ENCODE measurements at regions not wholly inside any gene's neighbourhood (a gene's known extent, or its start where the extent isn't known, plus 50 kb on each side); places are given as distances from the start of the nearest gene placed in this dataset.

DNA sequence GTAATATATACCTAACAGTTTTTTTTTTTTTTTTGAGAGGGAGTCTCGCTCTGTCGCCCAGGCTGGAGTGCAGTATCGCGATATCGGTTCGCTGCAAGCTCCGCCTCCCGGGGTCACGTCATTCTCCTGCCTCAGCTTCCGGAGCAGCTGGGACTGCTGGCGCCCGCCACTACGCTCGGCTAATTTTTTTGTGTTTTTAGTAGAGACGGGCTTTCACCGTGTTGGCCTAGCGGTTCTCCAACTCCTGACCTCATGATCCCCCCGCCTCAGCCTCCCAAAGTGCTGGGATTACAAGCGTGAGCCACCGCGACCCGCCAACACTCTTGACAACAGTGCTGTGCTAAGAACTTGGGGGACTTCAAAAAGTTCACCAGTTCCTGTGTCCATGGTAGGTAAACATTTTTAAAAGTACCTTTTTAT lies 63.5 kb downstream of the FOXG1 start:
- TF ChIP-seq YY1 (IDR thresholded peaks at IDR 0.05; ENCODE audit: low read depth) (no peak), FOXM1 (IDR thresholded peaks at IDR 0.05; ENCODE audit: borderline replicate concordance, low read depth) (no peak), EP300 (IDR thresholded peaks at IDR 0.05; ENCODE audit: borderline replicate concordance) (no peak), TAF1 (IDR thresholded peaks at IDR 0.05; ENCODE audit: low read depth) (no peak), CEBPB (IDR thresholded peaks at IDR 0.05) (no peak), NFIC (IDR thresholded peaks at IDR 0.05) (no peak), ZBTB7A (IDR thresholded peaks at IDR 0.05; ENCODE audit: low read depth) (no peak), CREB1 (IDR thresholded peaks at IDR 0.05; ENCODE audit: low read depth) (no peak), RAD21 (IDR thresholded peaks at IDR 0.05; ENCODE audit: low read depth) (no peak), EGR1 (IDR thresholded peaks at IDR 0.05) (no peak)
- TF ChIP-seq, protein P1, sequence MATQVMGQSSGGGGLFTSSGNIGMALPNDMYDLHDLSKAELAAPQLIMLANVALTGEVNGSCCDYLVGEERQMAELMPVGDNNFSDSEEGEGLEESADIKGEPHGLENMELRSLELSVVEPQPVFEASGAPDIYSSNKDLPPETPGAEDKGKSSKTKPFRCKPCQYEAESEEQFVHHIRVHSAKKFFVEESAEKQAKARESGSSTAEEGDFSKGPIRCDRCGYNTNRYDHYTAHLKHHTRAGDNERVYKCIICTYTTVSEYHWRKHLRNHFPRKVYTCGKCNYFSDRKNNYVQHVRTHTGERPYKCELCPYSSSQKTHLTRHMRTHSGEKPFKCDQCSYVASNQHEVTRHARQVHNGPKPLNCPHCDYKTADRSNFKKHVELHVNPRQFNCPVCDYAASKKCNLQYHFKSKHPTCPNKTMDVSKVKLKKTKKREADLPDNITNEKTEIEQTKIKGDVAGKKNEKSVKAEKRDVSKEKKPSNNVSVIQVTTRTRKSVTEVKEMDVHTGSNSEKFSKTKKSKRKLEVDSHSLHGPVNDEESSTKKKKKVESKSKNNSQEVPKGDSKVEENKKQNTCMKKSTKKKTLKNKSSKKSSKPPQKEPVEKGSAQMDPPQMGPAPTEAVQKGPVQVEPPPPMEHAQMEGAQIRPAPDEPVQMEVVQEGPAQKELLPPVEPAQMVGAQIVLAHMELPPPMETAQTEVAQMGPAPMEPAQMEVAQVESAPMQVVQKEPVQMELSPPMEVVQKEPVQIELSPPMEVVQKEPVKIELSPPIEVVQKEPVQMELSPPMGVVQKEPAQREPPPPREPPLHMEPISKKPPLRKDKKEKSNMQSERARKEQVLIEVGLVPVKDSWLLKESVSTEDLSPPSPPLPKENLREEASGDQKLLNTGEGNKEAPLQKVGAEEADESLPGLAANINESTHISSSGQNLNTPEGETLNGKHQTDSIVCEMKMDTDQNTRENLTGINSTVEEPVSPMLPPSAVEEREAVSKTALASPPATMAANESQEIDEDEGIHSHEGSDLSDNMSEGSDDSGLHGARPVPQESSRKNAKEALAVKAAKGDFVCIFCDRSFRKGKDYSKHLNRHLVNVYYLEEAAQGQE (IDR thresholded peaks at IDR 0.05; ENCODE audit: low read depth) = no peak
